ENCODE measurements at regions not wholly inside any gene's neighbourhood (a gene's known extent, or its start where the extent isn't known, plus 50 kb on each side); places are given as distances from the start of the nearest gene placed in this dataset.
A peak's percentile ranks its signal among the peaks of the same experiment; 100 is the strongest.

DNA sequence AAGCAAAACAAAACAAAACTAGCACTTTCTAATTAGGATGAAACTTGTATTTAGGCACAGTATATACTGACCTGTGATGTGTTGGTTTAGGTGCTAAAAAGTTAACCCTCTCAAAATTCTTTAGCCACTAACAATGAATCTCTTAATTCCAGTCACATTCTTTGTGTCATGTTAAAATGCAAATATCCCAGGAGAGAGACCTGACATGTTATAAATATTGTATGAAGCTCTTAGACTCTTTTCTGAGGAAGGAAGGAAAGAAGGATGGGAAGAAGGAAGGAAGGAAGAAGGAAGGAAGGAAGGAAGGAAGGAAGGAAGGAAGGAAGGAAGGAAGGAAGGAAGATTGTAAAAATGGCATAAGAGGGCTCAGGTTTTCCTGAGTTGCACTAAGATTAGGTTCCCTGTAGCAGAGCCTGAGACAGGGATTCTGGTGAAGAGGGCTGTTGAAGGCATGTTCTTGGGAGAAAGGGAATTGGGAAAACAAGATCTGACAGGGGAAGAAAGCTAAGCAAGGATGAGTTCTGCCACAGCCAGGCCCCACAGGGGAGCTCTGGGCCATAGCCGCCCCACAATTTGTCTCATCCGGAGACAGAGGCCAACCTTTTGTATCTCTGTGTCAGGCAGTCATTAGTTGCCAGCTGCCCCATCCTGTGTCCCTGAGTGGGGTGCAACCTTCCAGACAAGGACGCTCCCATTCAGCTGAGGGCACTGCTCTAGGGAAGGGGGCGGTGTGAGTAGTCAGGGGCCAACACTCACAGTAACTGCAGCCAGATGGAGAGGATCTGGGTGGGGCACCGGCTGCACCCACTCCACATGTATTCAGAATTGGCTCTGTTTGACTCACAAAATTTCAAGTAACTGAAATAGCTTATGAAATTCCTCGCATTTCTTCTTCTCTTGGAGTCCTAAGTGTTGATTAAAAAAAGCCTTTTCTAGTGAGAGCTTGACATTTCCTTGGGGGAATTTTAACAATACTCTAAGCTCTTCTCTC is 189.3 kb upstream of the ARG1 start:
- no peak for DNase-seq

- DNase-seq: no peak
Measured at GRCh38 chr6:131387562-131388447, 185.2 kb upstream of the ARG1 start.

GRCh38 chr6:131390322-131390721 is 182.7 kb upstream of the ARG1 start:
- no peak for DNase-seq

GRCh38 chr6:131391116-131391515 is 181.9 kb upstream of the ARG1 start:
- no peak for DNase-seq

GRCh38 chr6:131393433-131393832 is 179.6 kb upstream of the ARG1 start:
- DNase-seq: no peak

GRCh38 chr6:131394768-131395432 is 178.1 kb upstream of the ARG1 start:
- no peak for DNase-seq

- no peak for DNase-seq
Measured at GRCh38 chr6:131398176-131398575, 174.8 kb upstream of the ARG1 start.

GRCh38 chr6:131399433-131399832 is 173.6 kb upstream of the ARG1 start:
- DNase-seq: no peak

GRCh38 chr6:131400054-131400778 is 172.8 kb upstream of the ARG1 start:
- DNase-seq: no peak

GRCh38 chr6:131400779-131401496 is 172.1 kb upstream of the ARG1 start:
- no peak for DNase-seq

GRCh38 chr6:131408811-131409210 is 164.2 kb upstream of the ARG1 start:
- DNase-seq: no peak

DNA sequence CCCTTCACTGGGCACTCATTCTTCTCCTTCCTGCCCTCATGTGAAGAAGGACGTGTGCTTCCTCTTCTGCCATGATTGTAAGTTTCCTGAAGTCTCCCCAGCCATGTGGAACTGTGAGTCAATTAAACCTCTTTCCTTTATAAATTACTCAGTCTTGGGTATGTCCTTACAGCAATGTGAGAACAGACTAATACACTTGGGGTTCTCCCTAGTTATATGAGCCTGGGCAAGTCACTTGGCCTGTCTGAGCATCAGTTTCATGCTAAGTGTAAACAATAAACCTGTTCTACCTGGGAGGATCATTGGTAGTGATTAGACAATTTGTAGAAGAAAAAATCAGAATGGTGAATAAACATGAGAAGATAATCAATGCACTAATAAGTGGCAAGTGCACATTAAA is 162.2 kb upstream of the ARG1 start:
- DNase-seq: no peak

DNA sequence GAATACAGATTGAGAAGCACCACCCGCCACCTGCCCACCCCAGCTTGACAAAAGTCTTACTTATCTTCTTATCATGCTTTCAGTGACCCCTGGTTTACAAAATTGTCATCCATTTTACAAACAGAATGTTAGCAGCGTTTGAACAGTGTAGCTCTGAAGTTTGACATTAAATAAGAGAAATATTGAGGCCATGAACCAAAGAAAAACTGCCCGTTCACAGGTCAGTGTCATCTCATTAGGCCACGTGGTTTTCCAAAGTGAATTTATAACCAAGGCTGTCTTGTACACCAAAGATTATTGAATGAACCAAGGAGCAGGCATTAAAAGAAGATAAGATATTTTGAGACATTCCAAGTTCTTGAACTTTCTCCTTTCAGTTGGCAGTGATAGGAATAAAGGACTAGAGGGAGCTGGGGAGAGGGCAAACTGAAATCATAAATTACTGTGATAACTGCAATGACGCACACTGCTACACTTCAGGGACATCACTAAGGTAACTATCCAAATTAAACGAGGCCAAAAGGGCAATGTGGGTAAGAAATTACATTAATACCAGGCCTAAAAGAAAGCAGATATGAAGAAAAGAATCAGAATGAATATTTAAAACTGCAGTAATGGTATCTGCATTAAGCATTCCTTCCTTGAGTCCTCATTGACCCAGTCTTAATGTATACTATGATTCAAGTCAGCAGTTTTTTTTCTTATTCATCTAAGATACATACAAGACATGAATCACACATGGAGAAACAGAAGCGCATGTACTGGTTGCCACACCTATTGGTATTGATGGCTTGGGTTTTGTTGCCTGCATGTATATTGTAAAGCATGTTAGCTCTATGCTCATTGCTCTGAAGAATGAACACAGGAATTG is 159.8 kb upstream of the ARG1 start:
- no peak for DNase-seq

GRCh38 chr6:131413831-131414191 is 159.2 kb upstream of the ARG1 start:
- no peak for DNase-seq

GRCh38 chr6:131414956-131415355 is 158.1 kb upstream of the ARG1 start:
- DNase-seq: peak; percentile 15

GRCh38 chr6:131418441-131418840 is 154.6 kb upstream of the ARG1 start:
- DNase-seq: no peak

DNA sequence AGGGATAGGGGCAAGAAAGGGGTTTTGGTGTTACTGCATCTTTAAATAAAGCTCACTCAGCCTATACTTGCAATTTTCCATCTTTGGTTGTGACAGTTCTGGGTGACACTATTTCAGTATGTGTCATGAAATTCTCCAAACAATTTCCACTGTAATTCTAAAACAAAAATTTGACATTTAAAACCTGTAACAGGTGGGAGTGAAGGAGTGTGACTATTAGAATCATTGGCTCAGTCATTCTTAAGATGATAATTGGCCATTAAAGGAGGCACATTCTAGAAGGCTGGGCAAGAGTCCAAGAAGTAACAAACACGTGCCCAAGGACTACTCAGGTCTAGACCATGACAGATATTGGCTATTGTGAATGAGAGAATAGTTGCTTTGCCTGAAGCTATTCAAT is 153.3 kb upstream of the ARG1 start:
- DNase-seq: no peak

- no peak for DNase-seq
Measured at GRCh38 chr6:131424016-131424415, 149.0 kb upstream of the ARG1 start.

DNA sequence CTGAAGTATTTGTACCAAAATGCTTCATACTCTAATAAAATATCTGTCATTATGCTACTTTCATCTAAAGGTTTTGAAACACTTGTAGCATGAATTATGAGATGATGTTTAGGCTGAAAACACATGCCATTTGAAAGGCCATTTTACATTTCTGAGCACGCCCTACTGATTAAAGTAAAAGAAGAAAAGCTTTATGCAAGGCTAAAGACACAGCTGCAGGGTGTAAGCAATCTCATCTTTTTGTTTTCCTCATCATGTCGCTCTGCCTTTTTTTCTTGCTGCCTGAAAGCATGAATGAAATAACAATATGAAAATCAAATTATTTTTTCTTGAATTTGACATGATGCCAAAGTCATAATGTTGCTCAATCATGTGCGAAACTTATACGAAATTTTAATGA is 148.6 kb upstream of the ARG1 start:
- no peak for DNase-seq

DNA sequence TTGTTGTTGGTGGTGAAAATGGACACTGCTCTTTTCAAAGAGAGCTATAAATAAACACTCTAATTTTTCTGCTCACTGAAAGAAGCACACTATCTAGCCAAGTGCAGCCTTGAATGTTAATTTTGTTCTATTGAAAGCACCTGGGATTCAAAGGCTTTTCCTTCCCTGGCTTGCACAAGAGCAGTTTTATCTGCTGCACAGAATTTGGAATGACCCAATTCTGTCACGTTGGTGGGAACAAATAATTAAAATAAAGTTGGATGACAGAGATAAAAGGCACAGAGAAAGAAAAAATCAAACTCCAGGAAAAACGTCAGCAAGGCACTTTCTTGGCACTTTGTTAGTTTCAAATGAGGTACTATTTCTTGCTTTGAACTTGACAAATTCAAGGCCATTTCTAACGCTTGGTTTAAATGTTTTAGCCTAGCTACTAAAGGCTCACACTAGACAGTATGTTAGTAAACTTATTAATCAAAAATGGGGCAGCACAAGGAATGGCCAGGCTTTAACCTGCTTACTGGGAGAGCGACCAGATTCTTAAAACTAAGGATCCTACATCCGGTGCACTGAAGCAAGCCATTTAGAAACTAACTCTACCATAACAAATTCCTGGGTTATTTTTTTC is 145.5 kb upstream of the ARG1 start:
- DNase-seq: no peak

All from stimulated activated CD4-positive, alpha-beta T cell treated with anti-CD3 and anti-CD28 coated beads, Interleukin-15, amount 100 ng/mL, for 24 hours (primary cell).